ENCODE measurements at regions not wholly inside any gene's neighbourhood (a gene's known extent, or its start where the extent isn't known, plus 50 kb on each side); places are given as distances from the start of the nearest gene placed in this dataset.

DNA sequence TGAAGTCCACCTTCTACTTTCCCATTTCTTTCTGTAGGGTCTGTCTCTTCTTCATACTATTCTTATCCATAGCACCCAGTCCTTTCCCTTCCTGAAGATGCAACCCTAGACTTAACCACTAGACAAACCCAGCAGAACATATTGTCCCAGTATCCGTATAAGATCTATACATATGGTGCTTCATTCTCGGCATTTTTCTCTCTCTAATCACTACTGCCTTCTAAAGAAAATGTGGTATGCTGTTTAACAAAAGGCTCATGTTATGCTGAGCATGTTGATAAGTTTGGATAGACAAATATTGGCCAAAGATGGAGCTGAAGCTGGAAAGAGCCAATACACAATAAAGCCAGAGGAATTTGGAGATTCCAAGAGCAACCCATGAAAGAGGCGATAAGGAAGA is 212.6 kb downstream of the MAFB start:
- DNase-seq (ENCODE audit: low read depth) = no peak
- H3K4me3 ChIP-seq (ENCODE audit: low read length) = no peak overlapping the region
- TF ChIP-seq, protein P1, sequence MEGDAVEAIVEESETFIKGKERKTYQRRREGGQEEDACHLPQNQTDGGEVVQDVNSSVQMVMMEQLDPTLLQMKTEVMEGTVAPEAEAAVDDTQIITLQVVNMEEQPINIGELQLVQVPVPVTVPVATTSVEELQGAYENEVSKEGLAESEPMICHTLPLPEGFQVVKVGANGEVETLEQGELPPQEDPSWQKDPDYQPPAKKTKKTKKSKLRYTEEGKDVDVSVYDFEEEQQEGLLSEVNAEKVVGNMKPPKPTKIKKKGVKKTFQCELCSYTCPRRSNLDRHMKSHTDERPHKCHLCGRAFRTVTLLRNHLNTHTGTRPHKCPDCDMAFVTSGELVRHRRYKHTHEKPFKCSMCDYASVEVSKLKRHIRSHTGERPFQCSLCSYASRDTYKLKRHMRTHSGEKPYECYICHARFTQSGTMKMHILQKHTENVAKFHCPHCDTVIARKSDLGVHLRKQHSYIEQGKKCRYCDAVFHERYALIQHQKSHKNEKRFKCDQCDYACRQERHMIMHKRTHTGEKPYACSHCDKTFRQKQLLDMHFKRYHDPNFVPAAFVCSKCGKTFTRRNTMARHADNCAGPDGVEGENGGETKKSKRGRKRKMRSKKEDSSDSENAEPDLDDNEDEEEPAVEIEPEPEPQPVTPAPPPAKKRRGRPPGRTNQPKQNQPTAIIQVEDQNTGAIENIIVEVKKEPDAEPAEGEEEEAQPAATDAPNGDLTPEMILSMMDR (IDR thresholded peaks at IDR 0.05; ENCODE audit: insufficient read depth, low read depth, low read length, missing control alignments) = no peak

DNA sequence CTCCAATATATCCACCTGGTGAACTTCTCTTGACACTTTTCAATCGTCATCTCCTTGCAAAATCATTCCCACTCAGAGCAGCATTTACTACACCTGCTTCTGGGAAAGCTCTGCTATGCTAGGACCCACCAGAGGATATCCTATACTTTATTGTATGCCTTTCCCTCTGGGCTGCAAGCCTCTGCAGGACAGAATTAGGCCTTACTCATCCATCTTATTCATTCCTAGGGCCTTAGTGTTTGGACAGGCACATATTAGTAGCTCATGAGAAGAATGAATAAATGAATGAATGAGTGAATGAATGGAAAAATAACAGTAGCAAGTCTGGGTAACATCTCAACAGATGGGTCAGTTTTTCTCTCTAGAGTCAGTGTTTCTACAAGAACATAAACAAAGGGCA is 216.1 kb downstream of the MAFB start:
- no peak overlapping the region for H3K4me3 ChIP-seq (ENCODE audit: low read length)
- DNase-seq (ENCODE audit: low read depth) = peak; percentile 58
- TF ChIP-seq, protein P1 (IDR thresholded peaks at IDR 0.05; ENCODE audit: insufficient read depth, low read depth, low read length, missing control alignments) = no peak

DNA sequence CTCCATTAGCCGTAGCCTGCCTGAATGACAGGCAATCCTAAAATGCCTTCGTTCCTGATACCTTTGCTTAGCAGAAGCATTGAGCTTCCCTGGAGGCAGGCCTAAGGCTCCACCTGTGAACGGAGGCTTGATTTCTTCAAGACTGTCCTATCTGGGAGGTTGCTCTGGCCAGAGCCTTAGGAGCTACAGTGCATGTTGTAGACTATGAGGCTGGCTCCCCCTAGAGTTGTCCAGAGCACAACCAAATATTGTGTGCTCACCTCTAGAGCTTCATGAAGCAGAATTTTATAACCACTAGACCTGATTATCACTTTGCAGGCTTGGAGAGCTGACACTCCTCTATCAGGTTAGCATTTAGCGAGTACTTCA is 217.8 kb downstream of the MAFB start:
- peak; percentile 58 for DNase-seq (ENCODE audit: low read depth)
- H3K4me3 ChIP-seq (ENCODE audit: low read length) = no peak overlapping the region
- TF ChIP-seq, protein P1 (IDR thresholded peaks at IDR 0.05; ENCODE audit: insufficient read depth, low read depth, low read length, missing control alignments) = peak; percentile 47

DNA sequence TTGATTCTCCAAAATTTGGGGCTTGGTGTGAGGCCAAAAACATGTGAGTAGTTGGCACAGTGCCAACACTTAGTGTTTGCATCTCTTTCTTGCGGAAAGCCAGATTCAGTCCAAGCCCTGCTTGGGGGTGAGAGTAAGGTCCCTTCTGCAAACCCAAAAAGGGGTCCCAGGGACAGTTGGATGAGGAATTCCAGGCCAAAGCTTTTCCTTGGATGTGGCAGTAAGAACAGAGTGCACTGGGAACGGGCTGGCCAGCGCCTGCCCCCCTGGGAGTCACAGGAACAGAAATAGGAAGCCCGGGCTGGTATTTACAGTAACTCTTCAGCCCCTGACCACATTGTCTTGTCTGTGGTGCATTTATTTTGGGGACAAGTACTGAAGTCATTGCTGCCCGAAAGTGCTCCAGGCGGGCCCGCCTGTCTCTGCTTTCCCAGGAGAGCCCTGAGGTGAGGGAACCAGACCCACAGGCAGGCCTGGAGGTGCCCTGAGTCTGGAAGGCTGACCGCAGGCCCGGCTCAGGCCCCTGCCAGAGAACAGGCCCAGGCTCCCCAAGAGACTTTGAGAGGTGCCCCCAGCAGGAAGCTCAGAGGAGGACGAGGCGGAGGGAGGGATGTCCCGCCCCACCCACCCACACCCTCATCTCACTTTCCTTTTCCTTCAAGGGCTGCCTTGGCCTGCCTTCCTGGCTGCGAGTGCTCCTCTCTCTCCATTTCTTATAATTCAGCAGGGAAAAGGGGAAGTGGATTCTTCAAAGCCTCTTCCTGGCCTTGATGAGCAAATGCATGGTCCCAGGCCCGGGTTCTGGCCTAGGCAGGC is 218.4 kb downstream of the MAFB start:
- no peak for DNase-seq (ENCODE audit: low read depth)
- no peak overlapping the region for H3K4me3 ChIP-seq (ENCODE audit: low read length)
- TF ChIP-seq, protein P1 (IDR thresholded peaks at IDR 0.05; ENCODE audit: insufficient read depth, low read depth, low read length, missing control alignments) = no peak

DNA sequence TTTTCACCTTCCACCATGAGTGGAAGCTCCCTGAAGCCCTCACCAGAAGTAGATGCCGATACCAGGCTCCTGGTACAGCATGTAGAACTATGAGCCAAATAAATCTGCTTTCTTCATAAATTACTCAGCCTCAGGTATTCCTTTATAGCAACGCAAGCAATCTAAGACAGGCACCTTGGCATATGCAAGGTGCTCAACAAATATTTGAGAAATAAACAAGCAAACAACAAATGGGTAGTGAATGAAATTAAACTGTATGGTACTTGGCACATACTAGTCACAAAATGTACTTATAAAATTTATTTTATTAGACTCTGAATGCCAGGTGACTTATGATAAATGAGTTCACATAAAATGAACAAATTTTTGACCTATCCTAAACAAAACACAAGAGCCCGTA is 220.3 kb downstream of the MAFB start:
- TF ChIP-seq, protein P1 (IDR thresholded peaks at IDR 0.05; ENCODE audit: insufficient read depth, low read depth, low read length, missing control alignments) = no peak
- H3K4me3 ChIP-seq (ENCODE audit: low read length) = no peak overlapping the region

DNA sequence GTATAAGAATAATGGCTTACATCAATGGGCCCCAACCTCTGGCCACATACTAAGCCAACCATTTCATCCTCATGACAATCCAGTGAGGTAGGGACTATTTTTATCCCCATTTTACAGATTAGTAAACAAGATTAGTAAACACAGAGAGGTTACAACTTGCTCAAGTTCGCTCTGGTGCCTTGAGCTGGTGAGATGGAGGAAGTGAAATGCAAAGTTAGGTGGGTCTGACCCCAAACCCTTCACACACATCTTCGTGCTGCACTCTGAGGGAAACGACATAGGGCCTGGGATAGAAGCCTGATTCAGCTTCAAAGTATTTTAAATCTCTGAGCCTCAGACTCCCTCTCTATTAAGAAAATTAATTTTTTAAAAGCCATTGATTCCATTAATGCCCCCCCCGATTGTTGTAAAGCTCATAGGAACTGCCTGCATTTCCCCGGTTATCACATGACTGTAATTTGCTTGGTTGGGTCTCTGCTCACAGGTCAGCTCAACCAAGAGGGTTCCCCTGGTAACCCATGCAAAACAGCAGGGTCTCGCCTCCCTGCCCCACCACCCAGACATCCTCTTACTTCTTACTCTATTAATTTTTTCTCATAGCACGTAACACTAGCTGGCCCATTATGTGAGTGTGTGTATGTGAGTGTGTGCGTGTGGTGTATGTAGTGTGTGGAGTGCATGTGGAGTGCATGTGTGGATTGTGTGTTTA is 221.2 kb downstream of the MAFB start:
- H3K4me3 ChIP-seq (ENCODE audit: low read length) = no peak overlapping the region
- no peak for DNase-seq (ENCODE audit: low read depth)
- TF ChIP-seq, protein P1 (IDR thresholded peaks at IDR 0.05; ENCODE audit: insufficient read depth, low read depth, low read length, missing control alignments) = no peak

More for the DNA sequence above, 220.3 kb downstream of the MAFB start:
- no peak for DNase-seq (ENCODE audit: low read depth)

Data from epithelial cell of esophagus (primary cell).